ENCODE measurements at regions not wholly inside any gene's neighbourhood (a gene's known extent, or its start where the extent isn't known, plus 50 kb on each side); places are given as distances from the start of the nearest gene placed in this dataset.

DNA sequence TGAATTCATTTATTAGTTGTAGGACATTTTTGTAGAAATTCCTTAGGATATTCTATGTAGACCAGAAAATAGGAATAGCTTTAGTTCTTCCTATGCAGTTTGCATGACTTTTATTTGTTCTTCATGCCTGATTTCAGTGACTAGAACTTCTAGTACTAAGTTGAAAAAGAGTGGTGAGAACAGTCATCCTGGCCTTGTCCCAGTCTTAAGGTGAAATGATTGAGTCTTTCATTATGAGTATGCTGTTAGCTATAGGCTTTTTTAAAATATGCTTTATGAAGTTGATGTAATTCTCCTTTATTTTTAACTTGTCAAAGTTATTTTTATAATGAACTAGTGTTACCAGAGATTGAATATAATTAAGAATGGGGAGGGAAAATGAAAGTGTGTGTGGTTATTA, 690.1 kb upstream of the KLHL1 start:
- TF ChIP-seq CTCF (IDR thresholded peaks at IDR 0.05; ENCODE audit: poor library complexity, severe bottlenecking) = no peak
- no peak for TF ChIP-seq TAF1 (IDR thresholded peaks at IDR 0.05; ENCODE audit: low read depth)
- TF ChIP-seq, protein P1, sequence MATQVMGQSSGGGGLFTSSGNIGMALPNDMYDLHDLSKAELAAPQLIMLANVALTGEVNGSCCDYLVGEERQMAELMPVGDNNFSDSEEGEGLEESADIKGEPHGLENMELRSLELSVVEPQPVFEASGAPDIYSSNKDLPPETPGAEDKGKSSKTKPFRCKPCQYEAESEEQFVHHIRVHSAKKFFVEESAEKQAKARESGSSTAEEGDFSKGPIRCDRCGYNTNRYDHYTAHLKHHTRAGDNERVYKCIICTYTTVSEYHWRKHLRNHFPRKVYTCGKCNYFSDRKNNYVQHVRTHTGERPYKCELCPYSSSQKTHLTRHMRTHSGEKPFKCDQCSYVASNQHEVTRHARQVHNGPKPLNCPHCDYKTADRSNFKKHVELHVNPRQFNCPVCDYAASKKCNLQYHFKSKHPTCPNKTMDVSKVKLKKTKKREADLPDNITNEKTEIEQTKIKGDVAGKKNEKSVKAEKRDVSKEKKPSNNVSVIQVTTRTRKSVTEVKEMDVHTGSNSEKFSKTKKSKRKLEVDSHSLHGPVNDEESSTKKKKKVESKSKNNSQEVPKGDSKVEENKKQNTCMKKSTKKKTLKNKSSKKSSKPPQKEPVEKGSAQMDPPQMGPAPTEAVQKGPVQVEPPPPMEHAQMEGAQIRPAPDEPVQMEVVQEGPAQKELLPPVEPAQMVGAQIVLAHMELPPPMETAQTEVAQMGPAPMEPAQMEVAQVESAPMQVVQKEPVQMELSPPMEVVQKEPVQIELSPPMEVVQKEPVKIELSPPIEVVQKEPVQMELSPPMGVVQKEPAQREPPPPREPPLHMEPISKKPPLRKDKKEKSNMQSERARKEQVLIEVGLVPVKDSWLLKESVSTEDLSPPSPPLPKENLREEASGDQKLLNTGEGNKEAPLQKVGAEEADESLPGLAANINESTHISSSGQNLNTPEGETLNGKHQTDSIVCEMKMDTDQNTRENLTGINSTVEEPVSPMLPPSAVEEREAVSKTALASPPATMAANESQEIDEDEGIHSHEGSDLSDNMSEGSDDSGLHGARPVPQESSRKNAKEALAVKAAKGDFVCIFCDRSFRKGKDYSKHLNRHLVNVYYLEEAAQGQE (IDR thresholded peaks at IDR 0.05; ENCODE audit: borderline replicate concordance) = no peak
- no peak for TF ChIP-seq EZH2 (IDR thresholded peaks at IDR 0.05; ENCODE audit: borderline replicate concordance, insufficient read depth, low read length, poor library complexity, severe bottlenecking)
- no peak for TF ChIP-seq EP300 (conservative IDR thresholded peaks at IDR 0.05; ENCODE audit: poor library complexity, severe bottlenecking)
- no peak for TF ChIP-seq MXI1 (conservative IDR thresholded peaks at IDR 0.05; ENCODE audit: poor library complexity, severe bottlenecking)
- TF ChIP-seq SMC3 (conservative IDR thresholded peaks at IDR 0.05; ENCODE audit: poor library complexity) = no peak

Data from neural cell (in vitro differentiated cells).